OCI-LY7 (cell line): ENCODE measurements at regions not wholly inside any gene's neighbourhood (a gene's known extent, or its start where the extent isn't known, plus 50 kb on each side); places are given as distances from the start of the nearest gene placed in this dataset.

Source experiments
- EZH2phosphoT487 ChIP-seq: fragments of 200-600 bp; sonication (generic); IDR thresholded peaks from 2 replicates; pipeline ENCODE4 v1.6.1; 2018; ENCODE audit warnings: low read depth, borderline replicate concordance, mild to moderate bottlenecking, mixed run types, antibody characterized with exemption, low read length, moderate library complexity, mixed read lengths
- TF ChIP-seq, protein P1 (sequence below): fragments of 200-600 bp; sonication (generic); conservative IDR thresholded peaks from 2 replicates; pipeline ENCODE4 v1.5.1; 2014; ENCODE audit warnings: mild to moderate bottlenecking, antibody characterized with exemption, low read length, moderate library complexity, mixed read lengths

DNA sequence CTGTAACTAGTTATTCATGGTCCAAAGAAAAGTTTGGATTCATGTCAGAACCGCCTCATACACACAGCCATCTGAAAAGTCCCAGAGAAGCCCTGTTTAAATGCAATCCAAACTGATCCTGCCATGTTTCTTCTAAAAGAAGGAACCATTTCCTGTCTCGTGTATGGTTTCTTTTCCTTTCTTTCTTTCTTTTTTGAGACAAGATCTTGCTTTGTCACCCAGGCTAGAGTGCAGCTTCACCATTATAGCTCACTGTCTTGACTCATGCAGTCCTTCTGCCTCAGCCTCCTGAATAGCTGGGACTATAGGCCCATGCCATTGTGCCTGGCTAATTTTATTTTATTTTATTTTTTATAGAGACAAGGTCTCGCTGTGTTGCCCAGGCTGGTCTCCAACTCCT is 77.4 kb upstream of the NSMCE3 start:
- TF ChIP-seq EZH2phosphoT487: no peak
- TF ChIP-seq, protein P1, sequence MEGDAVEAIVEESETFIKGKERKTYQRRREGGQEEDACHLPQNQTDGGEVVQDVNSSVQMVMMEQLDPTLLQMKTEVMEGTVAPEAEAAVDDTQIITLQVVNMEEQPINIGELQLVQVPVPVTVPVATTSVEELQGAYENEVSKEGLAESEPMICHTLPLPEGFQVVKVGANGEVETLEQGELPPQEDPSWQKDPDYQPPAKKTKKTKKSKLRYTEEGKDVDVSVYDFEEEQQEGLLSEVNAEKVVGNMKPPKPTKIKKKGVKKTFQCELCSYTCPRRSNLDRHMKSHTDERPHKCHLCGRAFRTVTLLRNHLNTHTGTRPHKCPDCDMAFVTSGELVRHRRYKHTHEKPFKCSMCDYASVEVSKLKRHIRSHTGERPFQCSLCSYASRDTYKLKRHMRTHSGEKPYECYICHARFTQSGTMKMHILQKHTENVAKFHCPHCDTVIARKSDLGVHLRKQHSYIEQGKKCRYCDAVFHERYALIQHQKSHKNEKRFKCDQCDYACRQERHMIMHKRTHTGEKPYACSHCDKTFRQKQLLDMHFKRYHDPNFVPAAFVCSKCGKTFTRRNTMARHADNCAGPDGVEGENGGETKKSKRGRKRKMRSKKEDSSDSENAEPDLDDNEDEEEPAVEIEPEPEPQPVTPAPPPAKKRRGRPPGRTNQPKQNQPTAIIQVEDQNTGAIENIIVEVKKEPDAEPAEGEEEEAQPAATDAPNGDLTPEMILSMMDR: no peak
